H9 (cell line): ENCODE measurements at regions not wholly inside any gene's neighbourhood (a gene's known extent, or its start where the extent isn't known, plus 50 kb on each side); places are given as distances from the start of the nearest gene placed in this dataset.

ENCODE experiments used
- DNase-seq: peaks from one replicate; pipeline ENCODE4 v3.0.0-alpha.2; 2017
- H2AFZ ChIP-seq: one replicate; pipeline ENCODE4 v1.6.1; 2013; ENCODE audit warnings: mild to moderate bottlenecking, low read length, control low read depth, moderate library complexity
- H2AK5ac ChIP-seq: 2 replicates; pipeline ENCODE4 v1.6.1; 2013; ENCODE audit warnings: low read length, control low read depth, mixed read lengths; ENCODE audit not compliant: insufficient read length
- H2BK120ac ChIP-seq: one replicate; pipeline ENCODE4 v1.6.1; 2013; ENCODE audit warnings: low read depth, mild to moderate bottlenecking, low read length, control low read depth, inconsistent platforms; ENCODE audit not compliant: poor library complexity, severe bottlenecking
- H2BK12ac ChIP-seq: 2 replicates; pipeline ENCODE4 v1.6.1; 2013; ENCODE audit warnings: low read length, control low read depth, mixed read lengths, low read depth; ENCODE audit not compliant: insufficient read length
- H2BK15ac ChIP-seq: 2 replicates; pipeline ENCODE4 v1.6.1; 2013; ENCODE audit warnings: low read depth, low read length, control low read depth
- H2BK20ac ChIP-seq: one replicate; pipeline ENCODE4 v1.6.1; 2013; ENCODE audit warnings: low read depth, mild to moderate bottlenecking, low read length, control low read depth, inconsistent platforms; ENCODE audit not compliant: poor library complexity, severe bottlenecking
- H2BK5ac ChIP-seq: 2 replicates; pipeline ENCODE4 v1.6.1; 2013; ENCODE audit warnings: low read length, control low read depth, mixed read lengths; ENCODE audit not compliant: insufficient read length
- H3K14ac ChIP-seq: 2 replicates; pipeline ENCODE4 v1.6.1; 2013; ENCODE audit warnings: low read length, control low read depth; ENCODE audit not compliant: insufficient read depth
- H3K18ac ChIP-seq: 2 replicates; pipeline ENCODE4 v1.6.1; 2013; ENCODE audit warnings: low read depth, mild to moderate bottlenecking, mixed read lengths, low read length, control low read depth; ENCODE audit not compliant: insufficient read length
- H3K23ac ChIP-seq: 2 replicates; pipeline ENCODE4 v1.6.1; 2013; ENCODE audit warnings: low read length, control low read depth, mixed read lengths, low read depth; ENCODE audit not compliant: insufficient read length
- H3K23me2 ChIP-seq: 2 replicates; pipeline ENCODE4 v1.6.1; 2013; ENCODE audit warnings: low read depth, mild to moderate bottlenecking, mixed read lengths, low read length, control low read depth; ENCODE audit not compliant: insufficient read length, poor library complexity, severe bottlenecking
- H3K27ac ChIP-seq: 2 replicates; pipeline ENCODE4 v1.5.1; 2013; ENCODE audit warnings: low read length, control low read depth, mixed read lengths, low read depth; ENCODE audit not compliant: insufficient read length
- H3K27me3 ChIP-seq: 2 replicates; pipeline ENCODE4 v1.6.1; 2013; ENCODE audit warnings: low read length, control low read depth, inconsistent platforms; ENCODE audit not compliant: insufficient read depth
- H3K4ac ChIP-seq: 2 replicates; pipeline ENCODE4 v1.6.1; 2013; ENCODE audit warnings: low read depth, mild to moderate bottlenecking, control low read depth, inconsistent platforms, low read length, moderate library complexity
- H3K4me1 ChIP-seq: 2 replicates; pipeline ENCODE4 v1.6.1; 2013; ENCODE audit warnings: low read length, control low read depth, inconsistent platforms; ENCODE audit not compliant: insufficient read depth
- H3K4me2 ChIP-seq: 2 replicates; pipeline ENCODE4 v1.6.1; 2013; ENCODE audit warnings: low read length, control low read depth, mixed read lengths; ENCODE audit not compliant: insufficient read length, insufficient read depth
- H3K56ac ChIP-seq: 2 replicates; pipeline ENCODE4 v1.6.1; 2013; ENCODE audit warnings: low read depth, mild to moderate bottlenecking, mixed read lengths, low read length, control low read depth; ENCODE audit not compliant: insufficient read length
- H3K79me1 ChIP-seq: 2 replicates; pipeline ENCODE4 v1.6.1; 2013; ENCODE audit warnings: low read depth, mild to moderate bottlenecking, moderate library complexity, low read length, control low read depth, inconsistent platforms; ENCODE audit not compliant: insufficient read depth, poor library complexity, severe bottlenecking
- H3K79me2 ChIP-seq: 2 replicates; pipeline ENCODE4 v1.6.1; 2013; ENCODE audit warnings: low read length, control low read depth, inconsistent platforms; ENCODE audit not compliant: insufficient read depth
- H3K9ac ChIP-seq: 2 replicates; pipeline ENCODE4 v1.6.1; 2013; ENCODE audit warnings: low read length, control low read depth, mixed read lengths; ENCODE audit not compliant: insufficient read length; ENCODE audit errors: extremely low read depth
- H3K9me3 ChIP-seq: one replicate; pipeline ENCODE4 v1.6.1; 2013; ENCODE audit warnings: low read depth, low read length, inconsistent platforms; ENCODE audit not compliant: control insufficient read depth
- H3T11ph ChIP-seq: one replicate; pipeline ENCODE4 v1.6.1; 2013; ENCODE audit warnings: mild to moderate bottlenecking, low read length, control low read depth, inconsistent platforms
- H4K20me1 ChIP-seq: one replicate; pipeline ENCODE4 v1.6.1; 2013; ENCODE audit not compliant: control insufficient read depth, insufficient read length, insufficient read depth
- H4K5ac ChIP-seq: 2 replicates; pipeline ENCODE4 v1.6.1; 2013; ENCODE audit warnings: low read depth, mild to moderate bottlenecking, mixed read lengths, low read length, control low read depth; ENCODE audit not compliant: insufficient read length
- H4K8ac ChIP-seq: replicated peaks from 2 replicates; pipeline ENCODE4 v1.6.1; 2013; ENCODE audit warnings: low read length, control low read depth, mixed read lengths, low read depth; ENCODE audit not compliant: insufficient read length
- H4K91ac ChIP-seq: 2 replicates; pipeline ENCODE4 v1.6.1; 2013; ENCODE audit warnings: low read depth, mild to moderate bottlenecking, moderate library complexity, mixed read lengths, low read length, control low read depth; ENCODE audit not compliant: insufficient read length
- H3K27ac Mint-ChIP-seq, 3 experiments: 2 replicates in 2 of 3; 3 replicates in 1 of 3; pipeline ENCODE4 v1.8.0; 2020 to 2021; ENCODE audit warnings: mixed read lengths in 3 of 3, mild to moderate bottlenecking in 1 of 3, moderate library complexity in 1 of 3
- H3K27me3 Mint-ChIP-seq: 2 replicates; pipeline ENCODE4 v1.8.0; 2021; ENCODE audit warnings: low read depth, mild to moderate bottlenecking, moderate library complexity, mixed read lengths
- H3K36me3 Mint-ChIP-seq, 3 experiments: 2 replicates in 2 of 3; 3 replicates in 1 of 3; pipeline ENCODE4 v1.8.0; 2020 to 2021; ENCODE audit warnings: low read depth in 3 of 3, mixed read lengths in 3 of 3; ENCODE audit not compliant: insufficient read depth in 1 of 3
- H3K4me1 Mint-ChIP-seq, 2 experiments: 2 replicates each; pipeline ENCODE4 v1.8.0; 2020; ENCODE audit warnings: mixed read lengths in 2 of 2
- H3K4me3 Mint-ChIP-seq, 2 experiments: 2 replicates in 1 of 2; 3 replicates in 1 of 2; pipeline ENCODE4 v1.8.0; 2020 to 2021; ENCODE audit warnings: mild to moderate bottlenecking in 2 of 2, mixed read lengths in 2 of 2, moderate library complexity in 1 of 2
- H3K9me3 Mint-ChIP-seq, 2 experiments: 2 replicates in 1 of 2; 3 replicates in 1 of 2; pipeline ENCODE4 v1.8.0; 2020; ENCODE audit warnings: mild to moderate bottlenecking in 2 of 2, mixed read lengths in 2 of 2, moderate library complexity in 1 of 2
- TF ChIP-seq, protein P1 (sequence below): fragments of 200-600 bp; sonication (generic); conservative IDR thresholded peaks from 3 replicates; pipeline ENCODE4 v1.8.0; 2021; ENCODE audit warnings: antibody characterized with exemption, mild to moderate bottlenecking

DNA sequence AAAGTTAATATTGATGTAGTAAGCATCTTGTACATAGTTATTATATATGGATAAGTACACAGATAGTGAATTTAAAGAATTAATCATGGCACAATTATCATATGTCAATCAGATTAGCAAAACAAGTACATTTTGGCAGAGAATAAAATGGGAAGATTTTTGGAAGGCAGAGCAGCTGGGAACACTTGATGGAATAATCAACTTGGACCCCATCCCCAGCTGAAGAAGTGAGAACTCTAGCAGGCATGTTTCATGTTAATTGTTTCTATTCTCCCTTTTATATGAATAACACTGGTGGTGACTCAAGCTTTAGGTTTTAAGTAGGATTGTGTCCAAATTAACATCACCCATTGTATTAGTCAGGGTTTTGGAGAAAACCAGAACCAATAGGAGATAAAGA, 198.7 kb downstream of the KCNJ2 start:
- H3K23me2 ChIP-seq: no peaks in the 10 kb centered on the region
- H3K56ac ChIP-seq: no peak overlapping the region
- H3K27me3 ChIP-seq: no peaks in the 10 kb centered on the region
- no peak overlapping the region for H4K5ac ChIP-seq
- no peak overlapping the region for H4K8ac ChIP-seq
- TF ChIP-seq, protein P1, sequence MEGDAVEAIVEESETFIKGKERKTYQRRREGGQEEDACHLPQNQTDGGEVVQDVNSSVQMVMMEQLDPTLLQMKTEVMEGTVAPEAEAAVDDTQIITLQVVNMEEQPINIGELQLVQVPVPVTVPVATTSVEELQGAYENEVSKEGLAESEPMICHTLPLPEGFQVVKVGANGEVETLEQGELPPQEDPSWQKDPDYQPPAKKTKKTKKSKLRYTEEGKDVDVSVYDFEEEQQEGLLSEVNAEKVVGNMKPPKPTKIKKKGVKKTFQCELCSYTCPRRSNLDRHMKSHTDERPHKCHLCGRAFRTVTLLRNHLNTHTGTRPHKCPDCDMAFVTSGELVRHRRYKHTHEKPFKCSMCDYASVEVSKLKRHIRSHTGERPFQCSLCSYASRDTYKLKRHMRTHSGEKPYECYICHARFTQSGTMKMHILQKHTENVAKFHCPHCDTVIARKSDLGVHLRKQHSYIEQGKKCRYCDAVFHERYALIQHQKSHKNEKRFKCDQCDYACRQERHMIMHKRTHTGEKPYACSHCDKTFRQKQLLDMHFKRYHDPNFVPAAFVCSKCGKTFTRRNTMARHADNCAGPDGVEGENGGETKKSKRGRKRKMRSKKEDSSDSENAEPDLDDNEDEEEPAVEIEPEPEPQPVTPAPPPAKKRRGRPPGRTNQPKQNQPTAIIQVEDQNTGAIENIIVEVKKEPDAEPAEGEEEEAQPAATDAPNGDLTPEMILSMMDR: no peak
- no peak overlapping the region for H3K18ac ChIP-seq
- Mint-ChIP-seq H3K27me3 (no peaks in the 10 kb centered on the region), H3K4me3 (no peak overlapping the region), H3K36me3 (no peaks in the 10 kb centered on the region), H3K9me3 (no peaks in the 10 kb centered on the region), H3K27ac (no peak overlapping the region), H3K4me1 (peaks cover 13 to 18% of the 10 kb centered on the region in 2 experiments)
- no peak overlapping the region for H2BK5ac ChIP-seq
- H3K4me1 ChIP-seq: no peaks in the 10 kb centered on the region; the same call in 1 of the 2 replicates
- H4K20me1 ChIP-seq: no peaks in the 10 kb centered on the region
- H3K9ac ChIP-seq: no peak overlapping the region
- no peaks in the 10 kb centered on the region for H3K79me1 ChIP-seq
- H3K27ac ChIP-seq: no peak overlapping the region
- H4K91ac ChIP-seq: no peak overlapping the region
- H2BK15ac ChIP-seq: no peak overlapping the region
- H2BK20ac ChIP-seq: no peak overlapping the region
- H3K4ac ChIP-seq: no peak overlapping the region
- no peak overlapping the region for H2BK12ac ChIP-seq
- no peak for DNase-seq
- no peaks in the 10 kb centered on the region for H3K79me2 ChIP-seq
- no peak overlapping the region for H3T11ph ChIP-seq
- no peaks in the 10 kb centered on the region for H3K9me3 ChIP-seq
- H3K23ac ChIP-seq: no peak overlapping the region
- no peak overlapping the region for H2AK5ac ChIP-seq
- H3K14ac ChIP-seq: no peak overlapping the region
- H3K4me2 ChIP-seq: no peak overlapping the region
- H2BK120ac ChIP-seq: no peak overlapping the region
- H2AFZ ChIP-seq: no peak overlapping the region
